Choroid plexus epithelial cell (primary cell): ENCODE measurements at regions not wholly inside any gene's neighbourhood (a gene's known extent, or its start where the extent isn't known, plus 50 kb on each side); places are given as distances from the start of the nearest gene placed in this dataset.

Experiments
- DNase-seq: peaks from one replicate; pipeline ENCODE4 v3.0.0-alpha.2; 2010; ENCODE audit warnings: low read depth
- H3K4me3 ChIP-seq: 2 replicates; pipeline ENCODE4 v1.5.1; 2011; ENCODE audit warnings: low read depth, mild to moderate bottlenecking, control low read depth, low read length, moderate library complexity
- TF ChIP-seq, protein P1 (sequence below): conservative IDR thresholded peaks from 2 replicates; pipeline ENCODE4 v1.5.1; 2011; ENCODE audit warnings: low read depth, mild to moderate bottlenecking, control low read depth, inconsistent platforms, low read length, moderate library complexity

DNA sequence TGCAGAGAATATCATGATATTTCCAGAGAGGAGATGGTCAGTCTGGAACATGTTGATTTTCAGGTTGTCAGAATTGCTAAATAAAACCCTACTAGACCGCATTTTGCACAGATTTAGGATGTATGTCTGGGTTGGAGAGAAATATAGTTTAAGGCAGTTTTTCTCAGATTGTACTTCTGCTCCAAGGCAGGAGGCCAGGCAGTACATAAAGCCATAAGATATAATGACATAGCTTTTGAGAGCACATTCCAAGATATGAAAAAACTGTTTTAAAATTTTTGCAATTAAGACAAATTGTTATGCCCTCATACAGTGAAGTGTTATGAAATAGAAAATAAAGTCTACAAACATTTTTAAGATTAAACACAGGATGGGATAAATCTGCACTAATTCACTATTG is 301.8 kb upstream of the CBLB start:
- TF ChIP-seq, protein P1, sequence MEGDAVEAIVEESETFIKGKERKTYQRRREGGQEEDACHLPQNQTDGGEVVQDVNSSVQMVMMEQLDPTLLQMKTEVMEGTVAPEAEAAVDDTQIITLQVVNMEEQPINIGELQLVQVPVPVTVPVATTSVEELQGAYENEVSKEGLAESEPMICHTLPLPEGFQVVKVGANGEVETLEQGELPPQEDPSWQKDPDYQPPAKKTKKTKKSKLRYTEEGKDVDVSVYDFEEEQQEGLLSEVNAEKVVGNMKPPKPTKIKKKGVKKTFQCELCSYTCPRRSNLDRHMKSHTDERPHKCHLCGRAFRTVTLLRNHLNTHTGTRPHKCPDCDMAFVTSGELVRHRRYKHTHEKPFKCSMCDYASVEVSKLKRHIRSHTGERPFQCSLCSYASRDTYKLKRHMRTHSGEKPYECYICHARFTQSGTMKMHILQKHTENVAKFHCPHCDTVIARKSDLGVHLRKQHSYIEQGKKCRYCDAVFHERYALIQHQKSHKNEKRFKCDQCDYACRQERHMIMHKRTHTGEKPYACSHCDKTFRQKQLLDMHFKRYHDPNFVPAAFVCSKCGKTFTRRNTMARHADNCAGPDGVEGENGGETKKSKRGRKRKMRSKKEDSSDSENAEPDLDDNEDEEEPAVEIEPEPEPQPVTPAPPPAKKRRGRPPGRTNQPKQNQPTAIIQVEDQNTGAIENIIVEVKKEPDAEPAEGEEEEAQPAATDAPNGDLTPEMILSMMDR: no peak
- DNase-seq: no peak
- no peak overlapping the region for H3K4me3 ChIP-seq

DNA sequence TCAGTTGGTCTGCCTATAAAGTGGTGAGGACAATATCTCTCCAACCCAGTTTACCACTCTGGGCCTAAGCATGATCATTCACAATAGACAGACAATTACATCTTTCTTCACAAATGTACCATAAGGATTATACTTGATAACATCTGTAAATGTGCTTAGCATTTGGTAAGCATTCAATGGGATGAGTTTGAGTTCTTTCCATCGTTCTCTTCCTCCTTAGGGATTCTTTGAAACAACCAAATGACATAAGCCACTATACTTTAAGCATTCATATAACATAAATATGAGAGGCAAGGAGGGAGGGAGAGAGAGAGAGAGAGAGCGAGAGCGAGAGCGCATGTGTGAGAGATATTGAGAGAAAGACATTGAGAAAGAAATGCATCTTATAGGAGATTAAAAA is 303.3 kb upstream of the CBLB start:
- no peak overlapping the region for H3K4me3 ChIP-seq
- TF ChIP-seq, protein P1: no peak
- DNase-seq: no peak

DNA sequence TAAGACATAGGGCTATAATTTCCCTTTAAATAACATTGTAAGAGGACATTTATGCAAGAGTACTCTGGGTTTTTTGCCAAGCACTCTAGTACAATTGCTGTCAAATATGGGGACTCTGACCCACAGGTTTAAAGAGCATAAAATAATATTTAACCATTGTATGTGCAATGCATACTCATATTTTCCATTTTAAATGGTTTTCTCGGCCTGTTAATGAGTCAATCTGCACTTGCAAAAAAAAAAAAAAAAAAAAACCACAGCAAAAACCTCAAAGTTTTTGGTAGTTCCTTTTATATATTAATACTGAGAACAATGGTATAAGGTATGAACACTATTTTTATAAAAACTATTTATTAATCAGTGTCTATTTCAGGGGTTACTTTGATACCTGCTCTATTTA is 304.0 kb upstream of the CBLB start:
- H3K4me3 ChIP-seq: no peak overlapping the region
- TF ChIP-seq, protein P1: no peak
- DNase-seq: no peak

DNA sequence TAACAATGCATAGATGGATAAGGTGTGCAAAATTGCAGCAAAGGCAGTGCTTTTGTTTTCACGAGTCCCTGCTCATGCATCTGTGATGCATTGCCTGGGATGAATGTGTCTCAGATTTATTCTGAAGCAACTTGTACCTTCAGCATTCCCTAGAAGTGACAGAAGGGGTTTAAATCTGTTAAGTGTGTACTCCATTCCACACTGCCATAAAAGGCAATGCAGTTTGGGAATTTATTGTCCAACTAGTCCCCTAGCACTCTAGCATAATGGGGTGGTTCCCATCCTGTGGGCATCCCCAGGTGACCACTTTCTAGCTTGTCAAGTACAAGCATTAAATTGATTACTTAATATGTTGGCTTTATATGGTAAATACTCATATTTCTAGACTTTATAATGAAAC is 306.5 kb upstream of the CBLB start:
- DNase-seq: no peak
- no peak overlapping the region for H3K4me3 ChIP-seq
- TF ChIP-seq, protein P1: no peak

DNA sequence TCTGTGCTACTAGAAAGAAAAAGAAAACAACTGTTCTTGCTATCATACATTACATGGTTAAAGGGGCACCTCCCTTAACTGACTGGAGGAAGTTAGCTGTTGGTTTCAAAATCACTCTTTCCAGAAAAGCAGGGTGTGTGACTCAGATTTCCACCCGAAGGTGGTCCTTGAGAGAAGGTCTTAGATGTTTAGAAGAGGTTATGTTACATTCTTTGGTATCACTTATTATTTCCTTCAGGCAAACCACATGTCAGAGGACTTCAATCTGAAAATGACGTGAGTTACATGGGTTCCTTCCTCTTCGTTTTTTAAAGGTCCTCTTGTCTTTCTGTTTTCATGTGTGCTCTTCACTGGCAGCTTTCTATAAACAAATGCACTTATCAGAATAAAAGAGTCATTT is 307.9 kb upstream of the CBLB start:
- peak; percentile 60 for DNase-seq
- TF ChIP-seq, protein P1: no peak
- H3K4me3 ChIP-seq: peak overlapping the region; percentile 40

DNA sequence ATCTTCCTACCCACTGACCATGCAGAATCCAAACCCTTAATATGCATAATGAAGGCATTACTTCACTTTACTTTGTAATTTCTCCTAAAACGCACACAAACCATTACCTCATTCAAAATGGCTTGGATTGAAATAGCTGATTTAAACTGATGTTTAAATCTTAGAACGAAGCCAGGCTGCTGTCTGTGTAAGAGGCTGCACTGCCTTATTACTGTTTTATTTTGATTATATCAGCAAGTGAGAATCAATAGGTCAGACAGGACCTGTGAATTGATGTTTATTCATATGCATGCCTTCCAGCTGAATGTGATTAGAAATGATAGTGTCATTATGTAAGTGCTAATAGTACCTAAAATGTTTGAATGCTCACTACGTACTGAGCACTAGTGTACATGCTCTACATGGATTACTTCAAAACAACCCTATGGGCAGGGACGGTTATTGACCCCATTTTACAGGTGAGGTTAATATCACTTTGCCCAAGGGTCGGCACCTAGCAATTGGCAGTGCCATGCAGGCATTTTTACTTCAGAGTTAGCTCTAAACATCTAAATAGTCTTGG is 314.2 kb upstream of the CBLB start:
- TF ChIP-seq, protein P1: no peak
- H3K4me3 ChIP-seq: no peak overlapping the region
- no peak for DNase-seq

DNA sequence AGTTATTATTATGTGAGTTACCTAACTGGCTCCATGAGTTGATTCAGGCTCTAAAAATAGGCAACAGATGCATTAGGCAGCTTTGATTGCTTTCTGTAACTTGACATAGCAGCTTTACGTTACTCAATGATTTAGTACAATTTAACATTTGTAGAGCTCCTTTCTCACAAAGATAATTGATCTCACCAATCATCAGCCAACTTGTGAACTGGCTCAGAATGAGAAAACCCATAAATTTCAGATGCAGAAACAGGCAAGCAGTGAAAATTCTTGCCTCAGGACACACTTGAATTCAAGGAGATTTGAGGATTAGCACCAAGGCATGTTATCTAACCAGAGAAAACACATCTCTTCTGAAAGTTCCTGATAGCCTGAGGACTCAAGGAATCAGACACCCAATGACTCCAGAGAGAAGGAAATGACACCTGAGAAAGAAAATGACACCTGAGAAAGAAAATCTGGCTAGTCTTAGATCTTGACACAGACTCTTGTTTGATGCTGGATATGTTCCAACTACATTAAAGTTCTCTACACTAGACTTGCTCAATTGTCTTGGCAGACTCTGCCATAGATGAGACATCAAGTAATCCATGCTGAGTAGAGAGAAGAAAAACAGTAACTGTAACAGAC is 315.1 kb upstream of the CBLB start:
- TF ChIP-seq, protein P1: no peak
- DNase-seq: peak; percentile 93
- no peak overlapping the region for H3K4me3 ChIP-seq
